Hepatocyte (in vitro differentiated cells): ENCODE measurements at regions not wholly inside any gene's neighbourhood (a gene's known extent, or its start where the extent isn't known, plus 50 kb on each side); places are given as distances from the start of the nearest gene placed in this dataset.

Source experiments
- EZH2 ChIP-seq: fragments of 200-600 bp; sonication (generic); IDR thresholded peaks from 2 replicates; pipeline ENCODE4 v1.6.1; 2016; ENCODE audit warnings: antibody characterized with exemption, mild to moderate bottlenecking, borderline replicate concordance
- TF ChIP-seq, protein P1 (sequence below): fragments of 200-600 bp; sonication (generic); IDR thresholded peaks from 2 replicates; pipeline ENCODE4 v1.5.1; 2016; ENCODE audit warnings: antibody characterized with exemption, mild to moderate bottlenecking; ENCODE audit not compliant: poor library complexity

GRCh38 chr1:157325220-157325619 lies 187.0 kb upstream of the ETV3 start:
- TF ChIP-seq, protein P1, sequence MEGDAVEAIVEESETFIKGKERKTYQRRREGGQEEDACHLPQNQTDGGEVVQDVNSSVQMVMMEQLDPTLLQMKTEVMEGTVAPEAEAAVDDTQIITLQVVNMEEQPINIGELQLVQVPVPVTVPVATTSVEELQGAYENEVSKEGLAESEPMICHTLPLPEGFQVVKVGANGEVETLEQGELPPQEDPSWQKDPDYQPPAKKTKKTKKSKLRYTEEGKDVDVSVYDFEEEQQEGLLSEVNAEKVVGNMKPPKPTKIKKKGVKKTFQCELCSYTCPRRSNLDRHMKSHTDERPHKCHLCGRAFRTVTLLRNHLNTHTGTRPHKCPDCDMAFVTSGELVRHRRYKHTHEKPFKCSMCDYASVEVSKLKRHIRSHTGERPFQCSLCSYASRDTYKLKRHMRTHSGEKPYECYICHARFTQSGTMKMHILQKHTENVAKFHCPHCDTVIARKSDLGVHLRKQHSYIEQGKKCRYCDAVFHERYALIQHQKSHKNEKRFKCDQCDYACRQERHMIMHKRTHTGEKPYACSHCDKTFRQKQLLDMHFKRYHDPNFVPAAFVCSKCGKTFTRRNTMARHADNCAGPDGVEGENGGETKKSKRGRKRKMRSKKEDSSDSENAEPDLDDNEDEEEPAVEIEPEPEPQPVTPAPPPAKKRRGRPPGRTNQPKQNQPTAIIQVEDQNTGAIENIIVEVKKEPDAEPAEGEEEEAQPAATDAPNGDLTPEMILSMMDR: no peak
- TF ChIP-seq EZH2: no peak
